Neural crest cell (in vitro differentiated cells): ENCODE measurements at regions not wholly inside any gene's neighbourhood (a gene's known extent, or its start where the extent isn't known, plus 50 kb on each side); places are given as distances from the start of the nearest gene placed in this dataset.

Source experiments
- DNase-seq: peaks from one replicate; pipeline ENCODE4 v3.0.0; 2021; ENCODE audit warnings: low read depth, mixed read lengths, low spot score
- H3K27ac Mint-ChIP-seq: one replicate; pipeline ENCODE4 v1.8.0; 2021; ENCODE audit warnings: mild to moderate bottlenecking, mixed read lengths; ENCODE audit not compliant: unreplicated experiment
- H3K27me3 Mint-ChIP-seq: 2 replicates; pipeline ENCODE4 v1.8.0; 2021; ENCODE audit warnings: low read depth, mild to moderate bottlenecking, mixed read lengths
- H3K36me3 Mint-ChIP-seq: 2 replicates; pipeline ENCODE4 v1.8.0; 2021; ENCODE audit warnings: low read depth, mild to moderate bottlenecking, mixed read lengths
- H3K4me1 Mint-ChIP-seq: 2 replicates; pipeline ENCODE4 v1.8.0; 2021; ENCODE audit warnings: mixed read lengths
- H3K4me3 Mint-ChIP-seq: one replicate; pipeline ENCODE4 v1.8.0; 2021; ENCODE audit warnings: mild to moderate bottlenecking, mixed read lengths
- H3K9me3 Mint-ChIP-seq: 2 replicates; pipeline ENCODE4 v1.8.0; 2021; ENCODE audit warnings: mixed read lengths
- CTCF ChIP-seq: fragments of 200-600 bp; sonication (generic); conservative IDR thresholded peaks from 2 replicates; pipeline ENCODE4 v1.5.0; 2021; ENCODE audit warnings: antibody characterized with exemption, mild to moderate bottlenecking

- no peak overlapping the region for H3K27ac Mint-ChIP-seq
These were observed 2136.8 kb downstream of the PCDH9 start for GRCh38 chr13:65093357-65093756.

GRCh38 chr13:65091031-65091430 is 2139.1 kb downstream of the PCDH9 start:
- H3K36me3 Mint-ChIP-seq = no peaks in the 10 kb centered on the region
- no peaks in the 10 kb centered on the region for H3K4me1 Mint-ChIP-seq
- no peak for DNase-seq
- no peak overlapping the region for H3K27ac Mint-ChIP-seq
- H3K27me3 Mint-ChIP-seq = no peaks in the 10 kb centered on the region
- H3K4me3 Mint-ChIP-seq = no peak overlapping the region
- peaks cover 7% of the 10 kb centered on the region for H3K9me3 Mint-ChIP-seq
- no peak for TF ChIP-seq CTCF

More at GRCh38 chr13:65093357-65093756, 2136.8 kb downstream of the PCDH9 start:
- peaks cover 7% of the 10 kb centered on the region for H3K9me3 Mint-ChIP-seq
- no peaks in the 10 kb centered on the region for H3K4me1 Mint-ChIP-seq
- no peak overlapping the region for H3K4me3 Mint-ChIP-seq
- no peaks in the 10 kb centered on the region for H3K27me3 Mint-ChIP-seq
- H3K36me3 Mint-ChIP-seq = no peaks in the 10 kb centered on the region
- no peak for DNase-seq
- TF ChIP-seq CTCF = no peak

GRCh38 chr13:65090186-65090585 is 2139.9 kb downstream of the PCDH9 start:
- H3K4me1 Mint-ChIP-seq = no peaks in the 10 kb centered on the region
- peaks cover 7% of the 10 kb centered on the region for H3K9me3 Mint-ChIP-seq
- no peak overlapping the region for H3K27ac Mint-ChIP-seq
- no peak for DNase-seq
- H3K27me3 Mint-ChIP-seq = no peaks in the 10 kb centered on the region
- TF ChIP-seq CTCF = no peak
- H3K4me3 Mint-ChIP-seq = no peak overlapping the region
- no peaks in the 10 kb centered on the region for H3K36me3 Mint-ChIP-seq

- H3K4me1 Mint-ChIP-seq = no peaks in the 10 kb centered on the region
- H3K36me3 Mint-ChIP-seq = no peaks in the 10 kb centered on the region
- DNase-seq = no peak
- no peak overlapping the region for H3K4me3 Mint-ChIP-seq
- no peaks in the 10 kb centered on the region for H3K27me3 Mint-ChIP-seq
- peaks cover 7% of the 10 kb centered on the region for H3K9me3 Mint-ChIP-seq
- no peak overlapping the region for H3K27ac Mint-ChIP-seq
- TF ChIP-seq CTCF = no peak
These were observed 2141.2 kb downstream of the PCDH9 start for GRCh38 chr13:65088906-65089305.

GRCh38 chr13:65085977-65086376 is 2144.2 kb downstream of the PCDH9 start:
- Mint-ChIP-seq H3K4me3 (no peak overlapping the region), H3K36me3 (no peaks in the 10 kb centered on the region), H3K27ac (no peak overlapping the region), H3K4me1 (no peaks in the 10 kb centered on the region), H3K9me3 (no peaks in the 10 kb centered on the region), H3K27me3 (no peaks in the 10 kb centered on the region)
- TF ChIP-seq CTCF = no peak
- no peak for DNase-seq

GRCh38 chr13:65074248-65074647 is 2155.9 kb downstream of the PCDH9 start:
- Mint-ChIP-seq H3K9me3 (no peaks in the 10 kb centered on the region), H3K27ac (no peak overlapping the region), H3K4me3 (no peak overlapping the region), H3K27me3 (no peaks in the 10 kb centered on the region), H3K4me1 (no peaks in the 10 kb centered on the region), H3K36me3 (no peaks in the 10 kb centered on the region)
- DNase-seq = no peak
- TF ChIP-seq CTCF = no peak
